GM13976 (cell line): ENCODE measurements at regions not wholly inside any gene's neighbourhood (a gene's known extent, or its start where the extent isn't known, plus 50 kb on each side); places are given as distances from the start of the nearest gene placed in this dataset.

Experiments used
- DNase-seq: peaks from one replicate; pipeline ENCODE4 v3.0.0; 2012; ENCODE audit warnings: low spot score
- CTCF ChIP-seq: IDR thresholded peaks from 2 replicates; pipeline ENCODE4 v1.5.1; 2012; ENCODE audit warnings: borderline replicate concordance, mild to moderate bottlenecking; ENCODE audit not compliant: insufficient read depth; ENCODE audit errors: extremely low read depth, missing control alignments, control extremely low read depth
- in situ Hi-C: fragments of 300-500 bp; cut with MboI; formaldehyde crosslinking; loops from one replicate; pipeline ENCODE4 v1.12.0; 2022; ENCODE audit warnings: low sequenced_read_pairs, mixed read lengths, inconsistent platforms; ENCODE audit not compliant: unreplicated experiment

GRCh38 chr22:47914481-47915097 lies 1152.1 kb downstream of the TBC1D22A start:
- no peak for DNase-seq
- in situ Hi-C loops: no loop called here
- no peak for TF ChIP-seq CTCF

- no peak for TF ChIP-seq CTCF
- in situ Hi-C loops: no loop called here
- DNase-seq: no peak
These were observed 1140.3 kb downstream of the TBC1D22A start for GRCh38 chr22:47902646-47903180.

- in situ Hi-C loops: no loop called here
- no peak for DNase-seq
- no peak for TF ChIP-seq CTCF
These were observed 1139.5 kb downstream of the TBC1D22A start for GRCh38 chr22:47901911-47902310.

GRCh38 chr22:47899894-47900293 lies 1137.4 kb downstream of the TBC1D22A start:
- DNase-seq: no peak
- TF ChIP-seq CTCF: no peak
- in situ Hi-C loops: no loop called here

GRCh38 chr22:47898946-47899345 lies 1136.5 kb downstream of the TBC1D22A start:
- TF ChIP-seq CTCF: no peak
- DNase-seq: no peak
- in situ Hi-C loops: no loop called here

GRCh38 chr22:47891609-47892008 lies 1129.2 kb downstream of the TBC1D22A start:
- TF ChIP-seq CTCF: no peak
- no peak for DNase-seq
- in situ Hi-C loops: no loop called here
